ENCODE measurements at regions not wholly inside any gene's neighbourhood (a gene's known extent, or its start where the extent isn't known, plus 50 kb on each side); places are given as distances from the start of the nearest gene placed in this dataset.

GRCh38 chr5:24291916-24292315, 352.9 kb downstream of the CDH10 start:
- no peak for DNase-seq (ENCODE audit: extremely low spot score)
- no peaks in the 10 kb centered on the region for H3K4me1 ChIP-seq

GRCh38 chr5:24294333-24294732, 350.4 kb downstream of the CDH10 start:
- H3K27ac ChIP-seq (replicated peaks in 1 of 4), result no peak overlapping the region
- H3K36me3 ChIP-seq, result no peaks in the 10 kb centered on the region
- no peaks in the 10 kb centered on the region for H3K4me1 ChIP-seq
- WGBS, result 64% methylated on average over 4 of the region's 4 CpGs
- intact Hi-C loops (cut with DNase I), result no loop called here
- no peaks in the 10 kb centered on the region for H3K27me3 ChIP-seq
- TF ChIP-seq POLR2A (IDR thresholded peaks at IDR 0.05; ENCODE audit: low read depth) (no peak), POLR2AphosphoS5 (IDR thresholded peaks at IDR 0.05) (no peak), CTCF (IDR thresholded peaks at IDR 0.05) (no peak), EP300 (IDR thresholded peaks at IDR 0.05) (no peak)
- no peak overlapping the region for H3K4me3 ChIP-seq
- no peak for DNase-seq (ENCODE audit: extremely low spot score)
- H3K9me3 ChIP-seq, result no peaks in the 10 kb centered on the region

More at GRCh38 chr5:24291916-24292315, 352.9 kb downstream of the CDH10 start:
- H3K9me3 ChIP-seq, result no peaks in the 10 kb centered on the region
- H3K27ac ChIP-seq (replicated peaks in 1 of 4), result no peak overlapping the region
- H3K27me3 ChIP-seq, result no peaks in the 10 kb centered on the region
- intact Hi-C loops (cut with DNase I), result no loop called here
- TF ChIP-seq POLR2A (IDR thresholded peaks at IDR 0.05; ENCODE audit: low read depth) (no peak), CTCF (IDR thresholded peaks at IDR 0.05) (no peak), EP300 (IDR thresholded peaks at IDR 0.05) (no peak), POLR2AphosphoS5 (IDR thresholded peaks at IDR 0.05) (no peak)
- no peak overlapping the region for H3K4me3 ChIP-seq
- WGBS, result 70% methylated on average over 2 of the region's 2 CpGs
- H3K36me3 ChIP-seq, result no peaks in the 10 kb centered on the region

- TF ChIP-seq POLR2A (IDR thresholded peaks at IDR 0.05; ENCODE audit: low read depth) (no peak), CTCF (IDR thresholded peaks at IDR 0.05) (no peak), EP300 (IDR thresholded peaks at IDR 0.05) (no peak), POLR2AphosphoS5 (IDR thresholded peaks at IDR 0.05) (no peak)
- intact Hi-C loops (cut with DNase I), result no loop called here
- peaks cover 0 to 13% (median 5%) of the 10 kb centered on the region in 4 donors for H3K9me3 ChIP-seq
- no peaks in the 10 kb centered on the region for H3K36me3 ChIP-seq
- DNase-seq (ENCODE audit: extremely low spot score), result no peak
- no peak overlapping the region for H3K27ac ChIP-seq (replicated peaks in 1 of 4)
- H3K4me3 ChIP-seq, result no peak overlapping the region
- no peaks in the 10 kb centered on the region for H3K4me1 ChIP-seq
- no peaks in the 10 kb centered on the region for H3K27me3 ChIP-seq
- 95% methylated on average over 14 of the region's 19 CpGs for WGBS
Observed at GRCh38 chr5:24314106-24314505, 330.7 kb downstream of the CDH10 start.

- intact Hi-C loops (cut with DNase I), result no loop called here
- WGBS, result 54% methylated on average over 3 of the region's 3 CpGs
- Histone ChIP-seq H3K9me3 (no peaks in the 10 kb centered on the region), H3K4me1 (no peaks in the 10 kb centered on the region), H3K27me3 (no peaks in the 10 kb centered on the region), H3K36me3 (no peaks in the 10 kb centered on the region), H3K4me3 (no peak overlapping the region), H3K27ac (replicated peaks in 1 of 4) (no peak overlapping the region)
- TF ChIP-seq POLR2AphosphoS5 (IDR thresholded peaks at IDR 0.05), result no peak
- no peak for TF ChIP-seq POLR2A (IDR thresholded peaks at IDR 0.05; ENCODE audit: low read depth)
- DNase-seq (ENCODE audit: extremely low spot score), result no peak
Observed at GRCh38 chr5:24320643-24321042, 324.1 kb downstream of the CDH10 start.

GRCh38 chr5:24325306-24325832, 319.4 kb downstream of the CDH10 start:
- intact Hi-C loops (cut with DNase I), result no loop called here
- H3K4me1 ChIP-seq, result no peaks in the 10 kb centered on the region
- no peaks in the 10 kb centered on the region for H3K9me3 ChIP-seq
- DNase-seq (ENCODE audit: extremely low spot score), result no peak
- H3K27ac ChIP-seq (replicated peaks in 1 of 4), result no peak overlapping the region
- WGBS, result 75% methylated on average over 1 of the region's 1 CpG
- no peaks in the 10 kb centered on the region for H3K36me3 ChIP-seq
- H3K4me3 ChIP-seq, result no peak overlapping the region
- H3K27me3 ChIP-seq, result no peaks in the 10 kb centered on the region
- no peak for TF ChIP-seq POLR2AphosphoS5 (IDR thresholded peaks at IDR 0.05)
- no peak for TF ChIP-seq POLR2A (IDR thresholded peaks at IDR 0.05; ENCODE audit: low read depth)
- no peak for TF ChIP-seq CTCF (IDR thresholded peaks at IDR 0.05)
- TF ChIP-seq EP300 (IDR thresholded peaks at IDR 0.05), result no peak

Measured in esophagus muscularis mucosa (tissue), 4 donors.